Stimulated activated memory B cell treated with anti-CD40 and anti-IgM and Interleukin-4, amounts not matched to agents 10 μg/mL and 1 μg/mL and 100 μg/mL, for 72 hours (primary cell): ENCODE measurements at regions not wholly inside any gene's neighbourhood (a gene's known extent, or its start where the extent isn't known, plus 50 kb on each side); places are given as distances from the start of the nearest gene placed in this dataset.

Experiments used
- ATAC-seq: fragments of 150-1000 bp; cut with Tn5 transposase; 2 replicates; pipeline ENCODE4 v1.10.0; 2021
- H3K27ac Mint-ChIP-seq: one replicate; pipeline ENCODE4 v1.8.0; 2022; ENCODE audit warnings: mild to moderate bottlenecking, mixed read lengths
- H3K27me3 Mint-ChIP-seq: one replicate; pipeline ENCODE4 v1.8.0; 2022; ENCODE audit warnings: mixed read lengths
- H3K36me3 Mint-ChIP-seq: one replicate; pipeline ENCODE4 v1.8.0; 2022; ENCODE audit warnings: mixed read lengths
- H3K4me1 Mint-ChIP-seq: one replicate; pipeline ENCODE4 v1.8.0; 2022; ENCODE audit warnings: mixed read lengths
- H3K4me3 Mint-ChIP-seq: one replicate; pipeline ENCODE4 v1.8.0; 2022; ENCODE audit warnings: mild to moderate bottlenecking, moderate library complexity, mixed read lengths
- H3K9me3 Mint-ChIP-seq: one replicate; pipeline ENCODE4 v1.8.0; 2022; ENCODE audit warnings: mixed read lengths

DNA sequence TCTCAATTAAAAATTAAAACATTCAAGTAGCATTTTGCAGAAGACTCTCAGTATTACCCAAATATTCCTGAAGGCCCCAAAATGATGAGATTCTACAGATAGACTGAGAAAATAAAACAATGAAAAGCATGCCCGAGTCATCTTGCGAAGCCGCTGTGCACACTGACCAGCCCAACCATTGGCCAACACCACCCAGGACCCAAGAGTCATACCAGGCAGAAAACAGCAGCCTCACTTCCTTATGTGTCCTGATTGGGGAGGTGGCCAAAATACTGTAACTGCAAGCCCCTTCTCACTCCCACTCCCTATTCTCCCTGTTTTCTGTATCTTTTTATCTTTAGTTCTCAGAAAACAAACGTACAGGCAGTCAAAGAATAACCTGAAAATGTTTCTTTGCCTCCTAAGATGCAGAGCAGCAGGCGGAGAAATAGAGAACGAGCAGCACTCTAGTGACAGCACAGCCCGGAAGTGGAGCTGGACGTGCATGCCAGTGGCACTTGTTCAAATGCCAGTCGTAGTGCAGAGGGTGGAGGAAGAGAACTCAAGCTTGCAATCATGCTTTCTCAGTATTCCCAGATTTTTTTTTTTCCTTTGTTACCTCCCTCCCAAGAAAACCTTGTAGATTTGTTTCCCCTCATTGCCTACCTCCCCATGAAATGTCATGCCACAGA is 182.3 kb upstream of the SOX9 start:
- Mint-ChIP-seq H3K36me3 (no peaks in the 10 kb centered on the region), H3K9me3 (no peaks in the 10 kb centered on the region), H3K27me3 (no peaks in the 10 kb centered on the region), H3K4me3 (no peak overlapping the region), H3K27ac (no peak overlapping the region), H3K4me1 (no peaks in the 10 kb centered on the region)
- ATAC-seq: no peak

GRCh38 chr17:71941920-71942319 is 178.9 kb upstream of the SOX9 start:
- no peaks in the 10 kb centered on the region for H3K9me3 Mint-ChIP-seq
- H3K36me3 Mint-ChIP-seq: no peaks in the 10 kb centered on the region
- no peak for ATAC-seq
- no peak overlapping the region for H3K4me3 Mint-ChIP-seq
- H3K4me1 Mint-ChIP-seq: no peaks in the 10 kb centered on the region
- no peaks in the 10 kb centered on the region for H3K27me3 Mint-ChIP-seq
- H3K27ac Mint-ChIP-seq: no peak overlapping the region

GRCh38 chr17:71942626-71943025 is 178.2 kb upstream of the SOX9 start:
- H3K4me3 Mint-ChIP-seq: no peak overlapping the region
- no peaks in the 10 kb centered on the region for H3K9me3 Mint-ChIP-seq
- H3K36me3 Mint-ChIP-seq: no peaks in the 10 kb centered on the region
- ATAC-seq: no peak
- H3K4me1 Mint-ChIP-seq: no peaks in the 10 kb centered on the region
- no peaks in the 10 kb centered on the region for H3K27me3 Mint-ChIP-seq
- H3K27ac Mint-ChIP-seq: no peak overlapping the region

DNA sequence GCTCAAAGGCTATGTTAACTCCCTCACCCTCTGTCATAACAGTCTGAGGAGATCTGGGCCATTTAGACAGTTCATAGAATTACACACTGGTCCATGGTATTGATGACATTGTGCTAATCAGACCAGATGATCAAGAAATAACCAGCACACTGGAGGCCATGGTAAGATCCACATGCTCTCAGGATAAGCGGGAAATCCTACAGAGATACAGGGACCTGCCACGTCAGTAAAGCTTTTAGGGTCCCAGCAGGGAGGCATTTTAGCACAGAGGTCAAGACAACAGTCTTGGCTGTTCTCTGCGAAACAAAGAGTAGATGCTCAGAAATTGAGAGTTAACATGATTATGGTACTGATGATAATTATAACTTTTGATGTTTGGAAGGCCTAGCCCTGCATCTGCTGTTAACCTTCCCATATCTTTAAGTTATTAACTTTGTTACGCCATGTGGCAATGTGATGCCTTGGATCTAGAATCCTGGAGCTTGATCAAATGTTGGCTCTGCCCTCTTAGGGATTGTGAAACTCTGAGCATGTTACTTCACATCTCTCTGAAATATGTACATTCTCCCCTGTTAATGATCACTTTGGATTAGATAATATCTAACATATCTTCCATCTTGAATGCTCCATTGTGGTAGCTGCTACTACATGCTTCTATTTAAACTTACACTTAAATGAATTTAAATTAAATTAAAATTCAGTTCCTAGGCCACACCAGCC is 172.0 kb upstream of the SOX9 start:
- H3K9me3 Mint-ChIP-seq: peaks cover 2% of the 10 kb centered on the region
- no peaks in the 10 kb centered on the region for H3K36me3 Mint-ChIP-seq
- no peak overlapping the region for H3K4me3 Mint-ChIP-seq
- no peak for ATAC-seq
- H3K4me1 Mint-ChIP-seq: no peaks in the 10 kb centered on the region
- no peak overlapping the region for H3K27ac Mint-ChIP-seq
- no peaks in the 10 kb centered on the region for H3K27me3 Mint-ChIP-seq

GRCh38 chr17:71959154-71959553 is 161.7 kb upstream of the SOX9 start:
- H3K4me1 Mint-ChIP-seq: no peaks in the 10 kb centered on the region

GRCh38 chr17:71963351-71963750 is 157.5 kb upstream of the SOX9 start:
- Mint-ChIP-seq H3K9me3 (peaks cover 3% of the 10 kb centered on the region), H3K4me1 (no peaks in the 10 kb centered on the region), H3K36me3 (no peaks in the 10 kb centered on the region), H3K4me3 (no peak overlapping the region), H3K27me3 (no peaks in the 10 kb centered on the region), H3K27ac (no peak overlapping the region)
- ATAC-seq: no peak

More at GRCh38 chr17:71959154-71959553, 161.7 kb upstream of the SOX9 start:
- Mint-ChIP-seq H3K9me3 (peaks cover 3% of the 10 kb centered on the region), H3K27ac (no peak overlapping the region), H3K27me3 (no peaks in the 10 kb centered on the region), H3K36me3 (no peaks in the 10 kb centered on the region), H3K4me3 (no peak overlapping the region)
- no peak for ATAC-seq

- Mint-ChIP-seq H3K27ac (no peak overlapping the region), H3K36me3 (no peaks in the 10 kb centered on the region), H3K4me3 (no peak overlapping the region), H3K27me3 (no peaks in the 10 kb centered on the region), H3K4me1 (no peaks in the 10 kb centered on the region), H3K9me3 (peaks cover 3% of the 10 kb centered on the region)
- ATAC-seq: no peak
Measured at GRCh38 chr17:71963791-71964190, 157.0 kb upstream of the SOX9 start.

DNA sequence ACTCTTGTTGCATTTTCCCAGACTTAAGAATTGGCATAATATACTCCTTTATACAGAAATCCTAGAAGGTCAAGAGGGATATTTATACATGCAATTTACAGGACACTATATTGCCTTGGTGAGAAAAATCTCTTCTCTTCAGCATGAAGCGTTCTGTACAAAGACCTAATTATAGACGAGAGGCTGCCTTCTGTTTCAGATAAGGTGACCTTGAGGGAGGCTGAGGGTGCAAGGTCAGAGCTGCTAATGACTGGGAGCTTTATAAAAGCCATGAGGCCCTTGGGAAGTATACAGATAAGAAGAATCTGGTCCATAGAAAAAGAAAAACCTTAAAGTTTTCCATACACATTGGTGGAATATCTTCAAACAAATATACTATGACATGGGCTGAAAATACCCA is 156.3 kb upstream of the SOX9 start:
- no peak for ATAC-seq
- no peak overlapping the region for H3K27ac Mint-ChIP-seq
- H3K36me3 Mint-ChIP-seq: no peaks in the 10 kb centered on the region
- peaks cover 3% of the 10 kb centered on the region for H3K9me3 Mint-ChIP-seq
- H3K4me1 Mint-ChIP-seq: no peaks in the 10 kb centered on the region
- no peak overlapping the region for H3K4me3 Mint-ChIP-seq
- no peaks in the 10 kb centered on the region for H3K27me3 Mint-ChIP-seq

DNA sequence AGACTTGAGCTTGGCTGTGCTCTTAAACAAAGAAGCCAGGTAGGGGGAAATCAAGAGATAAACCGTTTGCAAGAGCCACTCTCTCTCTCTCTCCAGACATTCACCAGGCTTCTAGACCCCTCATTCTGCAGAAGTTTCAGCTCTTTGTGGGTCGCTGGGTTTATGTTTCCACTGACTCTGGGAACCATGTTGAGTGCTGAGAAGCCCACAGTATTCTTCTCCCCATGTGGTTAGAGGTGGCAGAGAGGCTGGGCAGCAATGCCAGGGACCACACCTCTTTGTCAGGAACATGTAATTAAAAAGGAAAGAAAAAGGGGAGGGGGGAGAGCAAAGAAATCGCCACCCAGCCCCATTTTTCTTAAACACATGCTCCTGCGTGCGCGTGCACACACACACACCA is 154.8 kb upstream of the SOX9 start:
- Mint-ChIP-seq H3K9me3 (no peaks in the 10 kb centered on the region), H3K4me3 (no peak overlapping the region), H3K27me3 (no peaks in the 10 kb centered on the region), H3K4me1 (no peaks in the 10 kb centered on the region), H3K36me3 (no peaks in the 10 kb centered on the region), H3K27ac (no peak overlapping the region)
- ATAC-seq: no peak

DNA sequence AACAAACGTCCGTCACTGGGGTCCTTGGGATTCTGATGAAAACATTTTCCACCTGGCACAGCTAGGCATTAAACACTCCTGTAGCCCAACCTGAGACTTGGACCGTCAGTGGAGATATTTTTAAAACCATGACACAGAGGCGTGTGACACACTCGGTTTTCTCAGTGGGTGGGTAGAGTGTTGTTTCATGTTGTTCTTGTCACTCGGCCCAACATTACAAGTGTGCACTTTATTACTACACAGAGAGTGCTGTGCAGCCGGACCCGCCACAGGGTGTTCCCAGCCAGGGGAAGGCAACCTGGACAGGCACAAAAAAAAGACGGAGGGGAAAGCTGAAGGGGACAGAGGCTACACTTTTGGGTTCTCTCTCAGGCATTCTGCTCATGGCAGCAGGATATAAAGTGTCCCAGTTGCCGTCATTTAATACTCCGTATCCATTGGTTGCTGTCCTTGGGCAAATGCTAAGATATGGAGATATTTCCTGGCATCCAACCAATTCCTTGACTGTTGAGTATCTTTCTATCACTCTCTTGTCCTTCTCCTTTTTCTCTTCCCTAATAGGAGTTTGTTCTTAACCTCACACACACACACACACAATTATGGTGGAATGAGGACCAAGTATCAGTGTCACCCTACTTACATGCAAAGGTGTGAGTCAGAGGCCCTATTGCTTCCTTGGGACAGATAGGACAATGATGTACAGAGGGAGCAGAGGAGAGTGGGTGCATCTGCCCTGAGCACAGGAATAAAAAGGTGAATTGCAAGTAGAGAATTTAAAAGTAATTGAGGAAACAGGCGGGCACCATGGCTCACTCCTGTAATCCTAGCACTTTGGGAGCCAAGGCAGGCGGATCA is 154.1 kb upstream of the SOX9 start:
- Mint-ChIP-seq H3K27ac (no peak overlapping the region), H3K4me3 (no peak overlapping the region), H3K27me3 (no peaks in the 10 kb centered on the region), H3K36me3 (no peaks in the 10 kb centered on the region), H3K9me3 (peaks cover 2% of the 10 kb centered on the region), H3K4me1 (no peaks in the 10 kb centered on the region)
- ATAC-seq: no peak

GRCh38 chr17:71969500-71969899 is 151.3 kb upstream of the SOX9 start:
- H3K9me3 Mint-ChIP-seq: peaks cover 2% of the 10 kb centered on the region

DNA sequence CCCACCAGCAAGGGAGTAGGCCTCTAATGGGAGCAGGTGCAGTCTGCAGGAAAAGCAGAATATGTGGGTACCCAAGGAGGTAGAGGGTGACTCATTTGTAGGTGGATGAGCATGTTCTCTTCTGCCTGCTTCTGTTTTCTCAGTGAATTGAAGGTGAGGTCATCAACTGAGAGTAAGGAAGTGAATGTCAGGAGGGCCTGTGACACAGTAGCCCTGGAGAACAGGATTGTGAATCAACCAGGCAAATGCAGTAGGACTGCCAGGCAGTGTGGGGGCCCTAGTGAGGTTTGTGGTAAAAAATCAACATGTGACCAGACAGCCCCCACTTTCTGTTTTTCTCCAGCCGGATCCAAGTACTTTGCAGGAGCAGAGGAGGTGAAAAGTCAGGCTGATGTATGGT is 150.5 kb upstream of the SOX9 start:
- no peak for ATAC-seq
- Mint-ChIP-seq H3K4me1 (no peaks in the 10 kb centered on the region), H3K27ac (no peak overlapping the region), H3K9me3 (peaks cover 5% of the 10 kb centered on the region), H3K4me3 (no peak overlapping the region), H3K27me3 (no peaks in the 10 kb centered on the region), H3K36me3 (no peaks in the 10 kb centered on the region)

More at GRCh38 chr17:71969500-71969899, 151.3 kb upstream of the SOX9 start:
- ATAC-seq: no peak
- H3K27me3 Mint-ChIP-seq: no peaks in the 10 kb centered on the region
- no peaks in the 10 kb centered on the region for H3K4me1 Mint-ChIP-seq
- H3K27ac Mint-ChIP-seq: no peak overlapping the region
- no peak overlapping the region for H3K4me3 Mint-ChIP-seq
- H3K36me3 Mint-ChIP-seq: no peaks in the 10 kb centered on the region

GRCh38 chr17:71974051-71974450 is 146.8 kb upstream of the SOX9 start:
- Mint-ChIP-seq H3K9me3 (peaks cover 5% of the 10 kb centered on the region), H3K4me1 (no peaks in the 10 kb centered on the region), H3K27ac (no peak overlapping the region), H3K4me3 (no peak overlapping the region), H3K27me3 (no peaks in the 10 kb centered on the region), H3K36me3 (no peaks in the 10 kb centered on the region)
- no peak for ATAC-seq

GRCh38 chr17:71975331-71975801 is 145.5 kb upstream of the SOX9 start:
- Mint-ChIP-seq H3K27me3 (no peaks in the 10 kb centered on the region), H3K36me3 (no peaks in the 10 kb centered on the region), H3K27ac (no peak overlapping the region), H3K4me3 (no peak overlapping the region), H3K9me3 (peaks cover 5% of the 10 kb centered on the region), H3K4me1 (no peaks in the 10 kb centered on the region)
- no peak for ATAC-seq

GRCh38 chr17:71976011-71976649 is 144.7 kb upstream of the SOX9 start:
- no peaks in the 10 kb centered on the region for H3K27me3 Mint-ChIP-seq

More at GRCh38 chr17:71976011-71976649, 144.7 kb upstream of the SOX9 start:
- no peak for ATAC-seq
- H3K4me3 Mint-ChIP-seq: no peak overlapping the region
- no peak overlapping the region for H3K27ac Mint-ChIP-seq
- no peaks in the 10 kb centered on the region for H3K4me1 Mint-ChIP-seq
- H3K9me3 Mint-ChIP-seq: peaks cover 5% of the 10 kb centered on the region
- H3K36me3 Mint-ChIP-seq: no peaks in the 10 kb centered on the region
